Activated CD4-positive, alpha-beta T cell treated with anti-CD3 and anti-CD28 coated beads, Interleukin-2, amount 10 ng/mL, durations not matched to agents 7 days and 5 days (primary cell): ENCODE measurements at regions not wholly inside any gene's neighbourhood (a gene's known extent, or its start where the extent isn't known, plus 50 kb on each side); places are given as distances from the start of the nearest gene placed in this dataset.
A peak's percentile ranks its signal among the peaks of the same experiment; 100 is the strongest.

Experiments
- CTCF ChIA-PET: fragments of 350-600 bp; sonication (Branson Sonifier 250); formaldehyde crosslinking; loops from one replicate; lab custom pipeline; 2021; ENCODE audit warnings: antibody characterized with exemption; lab: Charles Lee
- POLR2A ChIA-PET: fragments of 350-600 bp; sonication (Branson Sonifier 250); formaldehyde crosslinking; loops from one replicate; lab custom pipeline; 2021; ENCODE audit warnings: antibody characterized with exemption; lab: Charles Lee
- DNase-seq: peaks from one replicate; pipeline ENCODE4 v3.0.0-alpha.2; 2020
- H3K27ac Mint-ChIP-seq: one replicate; pipeline ENCODE4 v1.8.0; 2021; ENCODE audit warnings: mild to moderate bottlenecking, moderate library complexity, mixed read lengths
- H3K27me3 Mint-ChIP-seq: one replicate; pipeline ENCODE4 v1.8.0; 2021; ENCODE audit warnings: mixed read lengths
- H3K36me3 Mint-ChIP-seq: one replicate; pipeline ENCODE4 v1.8.0; 2021; ENCODE audit warnings: low read depth, mixed read lengths
- H3K4me1 Mint-ChIP-seq: one replicate; pipeline ENCODE4 v1.8.0; 2021; ENCODE audit warnings: mixed read lengths
- H3K4me3 Mint-ChIP-seq: one replicate; pipeline ENCODE4 v1.8.0; 2021; ENCODE audit warnings: mild to moderate bottlenecking, moderate library complexity, mixed read lengths
- H3K9me3 Mint-ChIP-seq: one replicate; pipeline ENCODE4 v1.8.0; 2021; ENCODE audit warnings: mixed read lengths

- H3K9me3 Mint-ChIP-seq, result no peaks in the 10 kb centered on the region
- POLR2A ChIA-PET, result no interaction called here
- no peak overlapping the region for H3K27ac Mint-ChIP-seq
- no peak overlapping the region for H3K4me3 Mint-ChIP-seq
- CTCF ChIA-PET, result interaction anchor here (0.6 kb wide), 1 partner anchor 927 kb away, joined by 4 read pairs; no protein-coding TSS in a partner anchor
- no peaks in the 10 kb centered on the region for H3K4me1 Mint-ChIP-seq
- no peaks in the 10 kb centered on the region for H3K36me3 Mint-ChIP-seq
- H3K27me3 Mint-ChIP-seq, result peaks cover 4% of the 10 kb centered on the region
- no peak for DNase-seq
These were observed 166.5 kb downstream of the HERPUD2 start for GRCh38 chr7:35528381-35528977.

- ChIA-PET CTCF (no interaction called here), POLR2A (no interaction called here)
- peaks cover 2% of the 10 kb centered on the region for H3K27me3 Mint-ChIP-seq
- DNase-seq, result no peak
- no peak overlapping the region for H3K27ac Mint-ChIP-seq
- no peak overlapping the region for H3K4me3 Mint-ChIP-seq
- H3K36me3 Mint-ChIP-seq, result no peaks in the 10 kb centered on the region
- no peaks in the 10 kb centered on the region for H3K4me1 Mint-ChIP-seq
- H3K9me3 Mint-ChIP-seq, result no peaks in the 10 kb centered on the region
These were observed 168.3 kb downstream of the HERPUD2 start for GRCh38 chr7:35526645-35527044.

- Mint-ChIP-seq H3K4me3 (no peak overlapping the region), H3K27me3 (peaks cover 12% of the 10 kb centered on the region), H3K4me1 (peaks cover 4% of the 10 kb centered on the region), H3K27ac (no peak overlapping the region), H3K36me3 (no peaks in the 10 kb centered on the region), H3K9me3 (no peaks in the 10 kb centered on the region)
- ChIA-PET POLR2A (no interaction called here), CTCF (interaction anchor here (0.7 kb wide), 1 partner anchor 43 kb away, joined by 3 read pairs; no protein-coding TSS in a partner anchor)
- DNase-seq, result no peak
These were observed 170.7 kb downstream of the HERPUD2 start for GRCh38 chr7:35524112-35524804.

GRCh38 chr7:35523292-35523691 is 171.6 kb downstream of the HERPUD2 start:
- H3K4me1 Mint-ChIP-seq, result peaks cover 4% of the 10 kb centered on the region
- H3K36me3 Mint-ChIP-seq, result no peaks in the 10 kb centered on the region
- peaks cover 14% of the 10 kb centered on the region for H3K27me3 Mint-ChIP-seq
- ChIA-PET CTCF (no interaction called here), POLR2A (no interaction called here)
- DNase-seq, result no peak
- no peaks in the 10 kb centered on the region for H3K9me3 Mint-ChIP-seq
- no peak overlapping the region for H3K27ac Mint-ChIP-seq
- H3K4me3 Mint-ChIP-seq, result no peak overlapping the region

- CTCF ChIA-PET, result no interaction called here
- Mint-ChIP-seq H3K27me3 (peaks cover 16% of the 10 kb centered on the region), H3K36me3 (no peaks in the 10 kb centered on the region), H3K27ac (no peak overlapping the region), H3K4me1 (peaks cover 4% of the 10 kb centered on the region), H3K9me3 (no peaks in the 10 kb centered on the region), H3K4me3 (no peak overlapping the region)
- POLR2A ChIA-PET, result no interaction called here
- no peak for DNase-seq
These were observed 172.2 kb downstream of the HERPUD2 start for GRCh38 chr7:35522697-35523096.

GRCh38 chr7:35521941-35522340 is 173.0 kb downstream of the HERPUD2 start:
- CTCF ChIA-PET, result no interaction called here
- no peaks in the 10 kb centered on the region for H3K36me3 Mint-ChIP-seq
- no peak overlapping the region for H3K4me3 Mint-ChIP-seq

GRCh38 chr7:35520810-35521625 is 173.9 kb downstream of the HERPUD2 start:
- POLR2A ChIA-PET, result no interaction called here
- Mint-ChIP-seq H3K27ac (no peak overlapping the region), H3K27me3 (peaks cover 16% of the 10 kb centered on the region), H3K36me3 (no peaks in the 10 kb centered on the region), H3K9me3 (no peaks in the 10 kb centered on the region), H3K4me3 (no peak overlapping the region), H3K4me1 (peaks cover 4% of the 10 kb centered on the region)
- DNase-seq, result no peak
- CTCF ChIA-PET, result interaction anchor here (0.6 to 1.4 kb wide), 6 partner anchors 9 to 96 kb away, joined by 3 to 9 read pairs (median 3); no protein-coding TSS in a partner anchor

More at GRCh38 chr7:35521941-35522340, 173.0 kb downstream of the HERPUD2 start:
- Mint-ChIP-seq H3K27ac (no peak overlapping the region), H3K27me3 (peaks cover 16% of the 10 kb centered on the region), H3K9me3 (no peaks in the 10 kb centered on the region), H3K4me1 (peaks cover 4% of the 10 kb centered on the region)
- DNase-seq, result no peak
- POLR2A ChIA-PET, result no interaction called here

GRCh38 chr7:35519971-35520809 is 174.7 kb downstream of the HERPUD2 start:
- Mint-ChIP-seq H3K4me1 (peaks cover 4% of the 10 kb centered on the region), H3K9me3 (no peaks in the 10 kb centered on the region), H3K27me3 (peaks cover 16% of the 10 kb centered on the region), H3K36me3 (no peaks in the 10 kb centered on the region), H3K4me3 (no peak overlapping the region), H3K27ac (no peak overlapping the region)
- ChIA-PET POLR2A (no interaction called here), CTCF (interaction anchor here (0.6 to 1.4 kb wide), 8 partner anchors 8 to 1998 kb away, joined by 3 to 9 read pairs (median 3); no protein-coding TSS in a partner anchor)
- DNase-seq, result peak; percentile 72

GRCh38 chr7:35518767-35519166 is 176.2 kb downstream of the HERPUD2 start:
- Mint-ChIP-seq H3K4me1 (peaks cover 4% of the 10 kb centered on the region), H3K9me3 (no peaks in the 10 kb centered on the region), H3K27me3 (peaks cover 16% of the 10 kb centered on the region), H3K4me3 (no peak overlapping the region), H3K27ac (no peak overlapping the region), H3K36me3 (no peaks in the 10 kb centered on the region)
- ChIA-PET CTCF (no interaction called here), POLR2A (no interaction called here)
- no peak for DNase-seq

- H3K27me3 Mint-ChIP-seq, result peaks cover 16% of the 10 kb centered on the region
- no peak for DNase-seq
- no peak overlapping the region for H3K27ac Mint-ChIP-seq
- POLR2A ChIA-PET, result no interaction called here
- no peak overlapping the region for H3K4me3 Mint-ChIP-seq
- CTCF ChIA-PET, result no interaction called here
- no peaks in the 10 kb centered on the region for H3K9me3 Mint-ChIP-seq
- peaks cover 4% of the 10 kb centered on the region for H3K4me1 Mint-ChIP-seq
- H3K36me3 Mint-ChIP-seq, result no peaks in the 10 kb centered on the region
These were observed 178.4 kb downstream of the HERPUD2 start for GRCh38 chr7:35516498-35516897.

- Mint-ChIP-seq H3K36me3 (no peaks in the 10 kb centered on the region), H3K27ac (no peak overlapping the region), H3K4me3 (no peak overlapping the region), H3K27me3 (peaks cover 9% of the 10 kb centered on the region), H3K4me1 (no peaks in the 10 kb centered on the region), H3K9me3 (no peaks in the 10 kb centered on the region)
- POLR2A ChIA-PET, result no interaction called here
- DNase-seq, result no peak
- CTCF ChIA-PET, result interaction anchor here (1.1 kb wide), 1 partner anchor 89 kb away, joined by 3 read pairs; no protein-coding TSS in a partner anchor
These were observed 181.1 kb downstream of the HERPUD2 start for GRCh38 chr7:35513828-35514227.

- POLR2A ChIA-PET, result no interaction called here
- H3K36me3 Mint-ChIP-seq, result no peaks in the 10 kb centered on the region
These were observed 181.7 kb downstream of the HERPUD2 start for GRCh38 chr7:35513195-35513594.

More at GRCh38 chr7:35513195-35513594, 181.7 kb downstream of the HERPUD2 start:
- peaks cover 7% of the 10 kb centered on the region for H3K27me3 Mint-ChIP-seq
- CTCF ChIA-PET, result interaction anchor here (1.1 kb wide), 1 partner anchor 89 kb away, joined by 3 read pairs; no protein-coding TSS in a partner anchor
- DNase-seq, result no peak
- H3K4me1 Mint-ChIP-seq, result no peaks in the 10 kb centered on the region
- no peaks in the 10 kb centered on the region for H3K9me3 Mint-ChIP-seq
- H3K4me3 Mint-ChIP-seq, result no peak overlapping the region
- no peak overlapping the region for H3K27ac Mint-ChIP-seq
